GM12864 (cell line): ENCODE measurements at regions not wholly inside any gene's neighbourhood (a gene's known extent, or its start where the extent isn't known, plus 50 kb on each side); places are given as distances from the start of the nearest gene placed in this dataset.

Experiments
- DNase-seq: peaks from one replicate; pipeline ENCODE4 v3.0.0-alpha.2; 2011; ENCODE audit warnings: low read depth
- H3K4me3 ChIP-seq: 2 replicates; pipeline ENCODE4 v1.5.1; 2011; ENCODE audit warnings: mild to moderate bottlenecking, low read depth, low read length, control low read depth
- CTCF ChIP-seq: IDR thresholded peaks from 2 replicates; pipeline ENCODE4 v1.5.1; 2011; ENCODE audit warnings: low read depth, mild to moderate bottlenecking, moderate library complexity, low read length, control low read depth, inconsistent platforms; ENCODE audit errors: missing control alignments

DNA sequence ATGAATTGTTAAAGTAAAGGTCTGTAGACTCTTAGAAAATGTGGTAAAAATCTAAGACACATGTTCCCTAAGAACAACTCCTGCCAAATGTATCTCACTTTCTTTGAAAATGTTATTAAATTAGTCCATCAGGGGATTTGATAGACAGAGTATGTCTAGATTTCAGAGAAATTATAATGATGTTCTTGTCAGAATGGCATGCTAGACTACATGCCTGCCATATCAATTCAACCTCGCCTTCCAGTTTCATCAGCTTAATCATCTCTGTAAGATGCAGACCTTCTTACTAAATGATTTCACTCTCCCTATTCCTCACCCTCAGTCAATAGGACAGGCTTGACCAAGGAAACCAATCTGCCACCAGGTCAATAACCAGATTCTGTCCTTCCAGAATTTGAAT is 368.4 kb downstream of the TXNL1 start:
- DNase-seq, result no peak
- TF ChIP-seq CTCF, result no peak
- no peak overlapping the region for H3K4me3 ChIP-seq

DNA sequence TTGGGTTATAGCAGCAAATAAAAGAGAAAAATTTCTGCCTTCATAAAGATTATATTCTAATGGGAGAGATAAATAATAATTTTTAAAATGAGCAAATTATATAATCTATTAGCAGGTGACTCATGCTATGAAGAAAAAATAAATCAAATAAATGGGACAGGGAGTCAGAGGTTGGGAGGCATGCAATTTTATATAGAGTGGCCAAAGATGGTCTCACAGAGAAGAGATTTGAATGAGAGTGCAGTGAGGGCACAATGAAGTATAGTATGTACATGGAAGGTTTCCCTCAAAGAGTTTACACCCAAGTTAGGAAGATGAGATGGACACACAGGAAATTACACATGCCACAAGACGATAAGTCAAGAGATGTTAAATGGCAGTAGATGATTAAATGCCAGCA is 369.4 kb downstream of the TXNL1 start:
- TF ChIP-seq CTCF, result no peak
- H3K4me3 ChIP-seq, result no peak overlapping the region
- no peak for DNase-seq

DNA sequence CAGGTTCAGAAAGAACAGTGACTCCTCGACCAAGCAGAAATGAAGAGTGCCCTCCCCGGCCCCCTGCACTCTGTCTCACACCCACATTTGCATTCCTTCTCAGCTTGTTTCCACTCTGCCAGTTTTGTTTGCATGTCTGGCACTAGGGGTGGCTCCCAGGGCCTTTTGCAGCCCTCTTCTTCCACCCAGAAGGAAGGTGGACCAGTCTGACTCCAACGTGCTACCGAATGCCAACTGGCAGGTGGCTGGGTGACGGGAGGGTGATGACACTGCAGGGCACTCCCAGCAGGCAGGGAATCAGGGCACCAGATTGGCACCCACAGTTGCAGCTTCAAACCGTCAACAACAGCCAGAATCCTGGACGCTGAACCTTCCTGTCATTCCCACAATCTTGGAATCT is 371.1 kb downstream of the TXNL1 start:
- no peak for DNase-seq
- H3K4me3 ChIP-seq, result no peak overlapping the region
- no peak for TF ChIP-seq CTCF

- no peak for TF ChIP-seq CTCF
- no peak for DNase-seq
- no peak overlapping the region for H3K4me3 ChIP-seq
These were observed 380.2 kb downstream of the TXNL1 start for GRCh38 chr18:56258178-56258577.

- TF ChIP-seq CTCF, result no peak
- no peak overlapping the region for H3K4me3 ChIP-seq
- DNase-seq, result no peak
These were observed 381.2 kb downstream of the TXNL1 start for GRCh38 chr18:56257205-56257604.

DNA sequence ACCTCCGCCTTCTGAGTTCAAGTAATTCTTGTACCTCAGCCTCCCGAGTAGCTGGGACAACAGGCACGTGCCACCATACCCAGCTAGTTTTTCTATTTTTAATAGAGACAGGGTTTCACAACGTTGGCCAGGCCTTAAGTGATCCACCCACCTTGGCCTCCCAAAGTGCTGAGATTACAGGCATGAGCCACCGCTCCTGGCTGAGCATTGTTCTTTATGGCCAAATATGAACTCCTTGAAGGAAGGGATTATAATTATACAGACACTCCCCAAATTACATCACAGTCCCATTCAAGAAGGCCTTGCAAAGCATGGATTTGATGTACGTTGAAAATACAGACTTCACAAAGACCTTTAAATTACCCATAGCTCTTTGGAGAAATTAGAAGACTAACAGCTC is 381.7 kb downstream of the TXNL1 start:
- TF ChIP-seq CTCF, result no peak
- H3K4me3 ChIP-seq, result no peak overlapping the region
- DNase-seq, result no peak

DNA sequence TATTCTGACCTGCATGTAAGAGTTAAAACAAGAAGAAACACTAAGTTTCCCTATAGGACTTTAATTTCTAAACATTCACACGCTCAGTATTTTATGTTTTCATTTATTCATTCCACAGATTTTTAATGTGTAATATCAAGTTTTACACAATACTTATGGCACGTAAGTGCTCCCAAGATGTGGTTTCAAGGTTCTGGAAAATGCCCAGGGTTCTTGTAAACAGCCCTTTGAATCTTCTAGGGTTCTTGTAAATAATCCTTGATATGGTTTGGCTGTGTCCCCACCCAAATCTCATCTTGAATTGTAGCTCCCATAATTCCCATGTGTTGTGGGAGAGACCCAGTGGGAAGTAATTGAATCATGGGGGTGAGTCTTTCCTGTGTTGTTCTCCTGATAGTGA is 383.0 kb downstream of the TXNL1 start:
- no peak for DNase-seq
- no peak overlapping the region for H3K4me3 ChIP-seq
- no peak for TF ChIP-seq CTCF
